ENCODE measurements at regions not wholly inside any gene's neighbourhood (a gene's known extent, or its start where the extent isn't known, plus 50 kb on each side); places are given as distances from the start of the nearest gene placed in this dataset.
A peak's percentile ranks its signal among the peaks of the same experiment; 100 is the strongest.

GRCh38 chr1:76764638-76765454, 102.4 kb upstream of the ST6GALNAC5 start:
- Histone ChIP-seq H3K27ac (peak overlapping the region; percentile 43), H3K36me3 (no peaks in the 10 kb centered on the region), H3K4me1 (peaks cover 7% of the 10 kb centered on the region), H3K9me3 (no peaks in the 10 kb centered on the region), H3K27me3 (no peaks in the 10 kb centered on the region), H3K4me3 (peak overlapping the region; percentile 40)
- DNase-seq, result no peak
- peak; percentile 67 for ATAC-seq
- TF ChIP-seq CTCF (IDR thresholded peaks at IDR 0.05), result no peak
- intact Hi-C loops (cut with DNase I), result no loop called here

- Histone ChIP-seq H3K27me3 (no peaks in the 10 kb centered on the region), H3K36me3 (no peaks in the 10 kb centered on the region), H3K4me3 (no peak overlapping the region), H3K27ac (no peak overlapping the region), H3K4me1 (peaks cover 7% of the 10 kb centered on the region), H3K9me3 (no peaks in the 10 kb centered on the region)
- TF ChIP-seq CTCF (IDR thresholded peaks at IDR 0.05), result no peak
- ATAC-seq (no peak), DNase-seq (no peak)
- intact Hi-C loops (cut with DNase I), result no loop called here
These were observed 100.9 kb upstream of the ST6GALNAC5 start for GRCh38 chr1:76766381-76766780.

GRCh38 chr1:76769911-76770310, 97.4 kb upstream of the ST6GALNAC5 start:
- intact Hi-C loops (cut with DNase I), result no loop called here
- Histone ChIP-seq H3K9me3 (no peaks in the 10 kb centered on the region), H3K27ac (no peak overlapping the region), H3K4me3 (no peak overlapping the region), H3K36me3 (no peaks in the 10 kb centered on the region), H3K27me3 (no peaks in the 10 kb centered on the region), H3K4me1 (peaks cover 6% of the 10 kb centered on the region)
- DNase-seq (no peak), ATAC-seq (no peak)
- no peak for TF ChIP-seq CTCF (IDR thresholded peaks at IDR 0.05)

GRCh38 chr1:76770979-76771378, 96.3 kb upstream of the ST6GALNAC5 start:
- Histone ChIP-seq H3K27ac (no peak overlapping the region), H3K9me3 (no peaks in the 10 kb centered on the region), H3K27me3 (no peaks in the 10 kb centered on the region), H3K36me3 (no peaks in the 10 kb centered on the region), H3K4me3 (no peak overlapping the region), H3K4me1 (no peaks in the 10 kb centered on the region)
- ATAC-seq (no peak), DNase-seq (no peak)
- intact Hi-C loops (cut with DNase I), result no loop called here
- no peak for TF ChIP-seq CTCF (IDR thresholded peaks at IDR 0.05)

- Histone ChIP-seq H3K27ac (no peak overlapping the region), H3K4me3 (no peak overlapping the region), H3K4me1 (no peaks in the 10 kb centered on the region), H3K27me3 (no peaks in the 10 kb centered on the region), H3K9me3 (no peaks in the 10 kb centered on the region), H3K36me3 (no peaks in the 10 kb centered on the region)
- TF ChIP-seq CTCF (IDR thresholded peaks at IDR 0.05), result no peak
- intact Hi-C loops (cut with DNase I), result no loop called here
- DNase-seq, result no peak
- ATAC-seq, result no peak
These were observed 85.8 kb upstream of the ST6GALNAC5 start for GRCh38 chr1:76781447-76781846.

Measured in upper lobe of right lung (tissue), 1 donor.